Spinal cord (tissue), 9 donors: ENCODE measurements at regions not wholly inside any gene's neighbourhood (a gene's known extent, or its start where the extent isn't known, plus 50 kb on each side); places are given as distances from the start of the nearest gene placed in this dataset.
"Not testable (repeated sequence)": the region's sequence is repeated elsewhere in the genome, so short reads cannot be mapped to it uniquely, and the experiment has no call there.

Experiments used
- DNase-seq, 6 donors: peaks; one replicate each; pipeline versions ENCODE4 v3.0.0 to v3.0.0-alpha.2; 2013 to 2015; ENCODE audit warnings: low spot score in 6 of 6, low read depth in 4 of 6
- H3K27ac ChIP-seq: one replicate; pipeline ENCODE4 v1.5.1; 2013; ENCODE audit warnings: low read depth, low read length, control low read depth
- H3K27me3 ChIP-seq: one replicate; pipeline ENCODE4 v1.6.1; 2013; ENCODE audit warnings: low read length; ENCODE audit not compliant: control insufficient read depth, insufficient read depth
- H3K36me3 ChIP-seq: one replicate; pipeline ENCODE4 v1.6.1; 2013; ENCODE audit warnings: low read length; ENCODE audit not compliant: control insufficient read depth, insufficient read depth
- H3K4me1 ChIP-seq: one replicate; pipeline ENCODE4 v1.6.1; 2013; ENCODE audit warnings: low read length; ENCODE audit not compliant: control insufficient read depth, insufficient read depth
- H3K4me3 ChIP-seq: one replicate; pipeline ENCODE4 v1.5.1; 2013; ENCODE audit warnings: low read depth, low read length, control low read depth
- H3K9me3 ChIP-seq: one replicate; pipeline ENCODE4 v1.6.1; 2013; ENCODE audit warnings: low read length; ENCODE audit not compliant: control insufficient read depth, insufficient read depth
- WGBS: methylation state at CpG from one replicate; pipeline ENCODE4 v1.1.5; 2013; ENCODE audit warnings: missing lambda C conversion rate; ENCODE audit not compliant: insufficient coverage; 5-methylcytosine and 5-hydroxymethylcytosine counted together
- donor health status: healthy.

DNA sequence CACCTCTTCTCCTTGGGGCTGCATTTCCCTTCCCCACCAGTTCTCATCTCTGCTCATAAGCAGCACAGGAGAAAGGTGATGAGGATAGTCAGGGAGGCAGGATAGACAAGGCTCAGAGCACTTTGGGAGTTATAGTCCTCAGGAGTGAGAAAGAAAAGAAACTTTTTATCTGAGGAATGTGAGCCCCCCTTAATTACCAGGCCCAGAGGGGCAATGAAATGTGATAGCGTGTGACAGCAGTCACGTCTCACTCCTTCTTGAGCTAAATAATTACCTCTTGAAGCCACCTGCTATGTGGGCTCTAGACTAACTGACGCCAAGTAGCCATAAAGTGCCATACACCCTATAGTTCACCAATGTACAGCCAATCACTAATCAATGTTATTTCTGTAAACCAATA is 105.8 kb downstream of the SPP2 start:
- Histone ChIP-seq H3K27ac (no peak overlapping the region), H3K27me3 (no peaks in the 10 kb centered on the region), H3K4me1 (no peaks in the 10 kb centered on the region), H3K9me3 (no peaks in the 10 kb centered on the region), H3K36me3 (no peaks in the 10 kb centered on the region), H3K4me3 (no peak overlapping the region)
- peak in 1 of 6 donors; percentile 44 for DNase-seq
- WGBS = 68% methylated on average over 3 of the region's 3 CpGs

DNA sequence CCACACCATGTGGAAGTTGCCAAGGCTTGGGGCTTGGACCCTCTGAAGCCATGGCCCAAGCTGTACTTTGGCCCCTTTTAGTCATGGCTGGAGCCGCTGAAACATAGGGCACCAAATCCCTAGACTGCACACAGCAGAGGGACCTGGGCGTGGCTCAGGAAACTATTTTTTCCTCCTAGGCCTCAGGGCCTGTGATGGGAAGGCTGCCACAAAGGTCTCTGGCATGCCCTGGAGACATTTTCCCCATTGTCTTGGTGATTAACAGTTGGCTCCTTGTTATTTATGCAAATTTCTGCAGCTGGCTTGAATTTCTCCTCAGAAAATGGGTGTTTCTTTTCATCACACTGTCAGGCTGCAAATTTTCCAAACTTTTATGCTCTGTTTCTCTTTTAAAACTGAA is 102.3 kb downstream of the SPP2 start:
- WGBS = 100% methylated on average over 1 of the region's 2 CpGs
- H3K36me3 ChIP-seq, DNase-seq, H3K9me3 ChIP-seq, H3K4me3 ChIP-seq, H3K4me1 ChIP-seq, H3K27ac ChIP-seq, H3K27me3 ChIP-seq: not testable (repeated sequence)

DNA sequence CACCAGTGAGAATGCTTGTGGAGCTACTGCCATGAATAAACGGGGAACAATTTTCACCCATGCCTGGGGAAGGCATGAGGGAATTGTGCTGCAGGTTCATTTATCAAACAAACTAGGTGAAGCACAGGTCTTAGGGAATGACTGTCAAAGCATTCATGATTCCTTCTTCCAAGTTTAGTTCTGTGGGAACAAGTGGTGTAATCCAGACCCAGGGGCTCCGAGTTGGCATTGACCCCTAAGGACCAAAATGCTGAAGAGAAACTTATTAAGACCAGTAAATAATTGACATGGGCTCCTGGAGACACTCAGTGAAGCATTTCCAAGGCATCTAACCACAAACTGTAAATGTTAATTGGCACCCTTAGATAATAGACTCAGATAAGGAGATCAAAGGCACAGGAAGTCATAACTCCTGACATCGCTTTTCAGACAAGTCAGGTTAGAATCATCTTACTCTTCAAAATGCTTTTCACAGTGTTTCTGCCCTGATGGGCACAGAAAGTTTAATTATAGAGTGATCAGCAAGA is 96.9 kb downstream of the SPP2 start:
- Histone ChIP-seq H3K27me3 (no peaks in the 10 kb centered on the region), H3K27ac (no peak overlapping the region), H3K9me3 (no peaks in the 10 kb centered on the region), H3K4me1 (no peaks in the 10 kb centered on the region), H3K4me3 (no peak overlapping the region), H3K36me3 (no peaks in the 10 kb centered on the region)
- 55% methylated on average over 2 of the region's 3 CpGs for WGBS
- DNase-seq = no peak

DNA sequence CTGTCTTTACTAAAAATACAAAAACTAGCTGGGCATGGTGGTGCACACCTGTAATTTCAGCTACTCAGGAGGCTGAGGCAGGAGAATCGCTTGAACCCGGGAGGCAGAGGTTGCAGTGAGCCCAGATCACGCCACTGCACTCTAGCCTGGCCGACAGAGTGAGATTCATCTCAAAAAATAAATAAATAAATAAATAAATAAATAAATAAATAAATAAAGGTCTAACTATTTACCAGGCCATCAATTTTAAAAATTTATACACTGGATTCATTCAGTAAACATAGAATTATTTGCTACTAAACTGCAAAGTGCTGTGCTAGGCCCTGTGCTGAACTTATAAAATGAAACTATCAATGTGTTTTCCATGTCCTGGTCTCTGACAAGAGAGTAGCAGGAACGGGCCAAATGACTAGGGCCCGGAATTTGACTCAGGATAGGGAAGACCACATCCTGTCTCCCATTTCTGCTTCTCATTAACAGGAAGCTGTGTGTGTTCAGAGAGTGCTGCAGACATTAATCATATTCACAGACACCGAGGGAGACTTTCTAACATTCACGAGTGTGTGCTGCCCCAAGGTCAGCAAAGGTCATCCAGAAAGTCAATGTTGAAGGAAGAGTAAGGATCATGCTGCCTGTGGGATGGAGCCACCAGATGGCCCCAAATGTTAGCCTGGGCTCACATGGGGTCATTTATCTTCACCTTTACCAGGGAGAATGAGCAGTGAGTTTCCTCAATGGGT is 95.8 kb downstream of the SPP2 start:
- Histone ChIP-seq H3K4me3 (no peak overlapping the region), H3K36me3 (no peaks in the 10 kb centered on the region), H3K9me3 (no peaks in the 10 kb centered on the region), H3K27ac (no peak overlapping the region), H3K27me3 (no peaks in the 10 kb centered on the region), H3K4me1 (no peaks in the 10 kb centered on the region)
- DNase-seq = no peak
- 64% methylated on average over 4 of the region's 8 CpGs for WGBS

DNA sequence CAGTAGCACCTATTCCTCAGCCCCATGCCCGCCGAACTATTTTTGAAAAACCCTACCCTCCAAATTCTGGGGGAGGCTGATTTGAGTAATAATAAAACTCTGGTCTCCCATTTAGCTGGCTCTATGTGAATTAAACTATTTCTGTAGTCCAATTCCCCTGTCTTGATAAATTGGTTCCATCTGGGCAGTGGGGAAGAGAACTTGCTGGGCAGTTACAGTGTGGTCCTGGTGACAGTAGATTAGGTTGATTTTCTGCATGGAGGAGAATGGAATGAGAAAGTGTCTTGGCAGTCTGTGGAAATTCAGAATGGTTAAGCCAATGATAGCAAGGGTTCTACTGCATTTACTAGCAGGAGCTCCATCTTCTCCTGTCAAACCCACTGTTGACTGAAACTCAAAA is 95.0 kb downstream of the SPP2 start:
- Histone ChIP-seq H3K27me3 (no peaks in the 10 kb centered on the region), H3K4me1 (no peaks in the 10 kb centered on the region), H3K27ac (no peak overlapping the region), H3K4me3 (no peak overlapping the region), H3K9me3 (no peaks in the 10 kb centered on the region), H3K36me3 (no peaks in the 10 kb centered on the region)
- DNase-seq = no peak
- WGBS = no CpG with 5 or more reads among the region's 2 CpGs

DNA sequence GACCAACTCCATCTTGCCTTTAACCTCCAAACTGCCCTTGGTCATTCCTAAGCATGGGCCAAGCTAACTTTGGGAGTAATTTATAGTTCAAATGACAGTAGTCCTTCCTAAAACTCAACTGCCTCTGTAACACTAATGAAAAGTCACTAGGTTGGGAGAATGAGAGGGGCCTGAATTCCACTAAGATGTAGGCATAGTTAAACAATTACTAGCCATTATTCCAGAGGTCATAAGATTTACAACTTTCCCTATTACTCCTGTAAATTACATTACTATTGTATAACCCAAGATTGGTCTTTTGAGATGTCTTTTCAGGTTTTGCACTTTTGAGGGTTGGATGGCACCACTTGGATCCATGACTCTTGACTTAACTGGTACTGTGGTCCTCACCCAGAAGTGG is 94.6 kb downstream of the SPP2 start:
- Histone ChIP-seq H3K4me1 (no peaks in the 10 kb centered on the region), H3K27me3 (no peaks in the 10 kb centered on the region), H3K27ac (no peak overlapping the region), H3K9me3 (no peaks in the 10 kb centered on the region), H3K36me3 (no peaks in the 10 kb centered on the region), H3K4me3 (no peak overlapping the region)
- DNase-seq = no peak

DNA sequence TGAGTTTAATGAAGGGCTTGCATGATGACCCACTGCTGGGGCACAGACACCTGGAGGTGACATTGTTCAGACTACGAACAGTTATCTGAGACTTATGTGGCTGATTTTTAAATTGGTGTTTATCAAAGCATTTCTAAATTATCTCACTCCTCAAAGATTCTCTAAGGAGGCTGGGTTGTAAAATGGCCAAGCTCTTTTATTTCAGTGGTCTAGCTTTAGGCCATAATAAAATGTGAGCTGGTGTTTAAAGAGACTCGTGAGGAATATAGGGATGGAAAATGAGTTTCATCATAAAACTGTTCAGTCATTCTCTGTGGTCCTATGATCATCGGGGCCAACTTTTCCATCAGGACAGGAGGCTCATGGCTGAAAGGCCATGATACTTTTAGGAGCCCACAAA is 93.4 kb downstream of the SPP2 start:
- Histone ChIP-seq H3K27me3 (no peaks in the 10 kb centered on the region), H3K9me3 (no peaks in the 10 kb centered on the region), H3K36me3 (no peaks in the 10 kb centered on the region), H3K4me3 (no peak overlapping the region), H3K4me1 (no peaks in the 10 kb centered on the region), H3K27ac (no peak overlapping the region)
- DNase-seq = peak in 1 of 6 donors; percentile 68
- 100% methylated on average over 1 of the region's 3 CpGs for WGBS

DNA sequence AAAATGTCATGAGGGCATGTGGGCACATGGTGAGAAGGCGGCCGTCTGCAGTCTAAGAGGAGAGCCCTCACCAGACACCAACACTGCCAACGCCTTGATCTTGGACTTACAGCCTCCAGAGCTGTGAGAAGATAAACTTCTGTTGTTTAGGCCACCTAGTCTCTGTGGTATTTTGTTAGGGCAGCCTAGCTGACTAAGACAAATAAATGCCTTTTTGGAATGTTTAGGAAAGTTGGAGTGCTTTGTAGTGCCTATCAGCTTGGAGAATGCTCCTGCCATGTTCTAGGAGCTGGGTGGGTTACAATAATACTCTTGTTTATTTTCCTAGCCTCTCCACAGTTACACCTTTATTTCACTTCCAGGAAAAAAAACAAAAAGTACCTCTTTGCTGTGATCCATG is 92.0 kb downstream of the SPP2 start:
- Histone ChIP-seq H3K4me1 (no peaks in the 10 kb centered on the region), H3K27me3 (no peaks in the 10 kb centered on the region), H3K4me3 (no peak overlapping the region), H3K9me3 (no peaks in the 10 kb centered on the region), H3K36me3 (no peaks in the 10 kb centered on the region), H3K27ac (no peak overlapping the region)
- WGBS = no CpG with 5 or more reads among the region's 3 CpGs
- no peak for DNase-seq

DNA sequence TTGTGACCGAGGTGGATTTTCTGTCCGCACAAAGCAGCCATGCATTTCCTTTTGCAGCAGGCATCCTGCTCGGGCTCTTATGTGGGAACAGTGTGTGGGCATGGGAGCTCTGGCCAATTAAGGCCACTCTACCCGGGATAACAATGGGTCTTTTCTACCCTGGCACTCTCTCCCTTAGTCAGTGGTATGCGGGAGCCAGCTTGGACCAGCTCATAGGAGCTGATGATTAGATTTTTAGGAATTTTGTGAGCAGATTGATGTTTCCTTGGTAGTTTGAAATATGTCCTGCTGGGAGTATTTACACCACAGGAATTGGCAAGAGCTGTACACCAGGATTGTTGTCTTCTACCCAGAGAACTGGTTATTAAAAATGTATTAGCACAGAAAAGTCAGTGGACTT is 89.3 kb downstream of the SPP2 start:
- Histone ChIP-seq H3K27ac (no peak overlapping the region), H3K4me1 (peaks cover 10% of the 10 kb centered on the region), H3K27me3 (no peaks in the 10 kb centered on the region), H3K4me3 (no peak overlapping the region), H3K36me3 (no peaks in the 10 kb centered on the region), H3K9me3 (no peaks in the 10 kb centered on the region)
- 90% methylated on average over 3 of the region's 5 CpGs for WGBS
- DNase-seq = no peak

DNA sequence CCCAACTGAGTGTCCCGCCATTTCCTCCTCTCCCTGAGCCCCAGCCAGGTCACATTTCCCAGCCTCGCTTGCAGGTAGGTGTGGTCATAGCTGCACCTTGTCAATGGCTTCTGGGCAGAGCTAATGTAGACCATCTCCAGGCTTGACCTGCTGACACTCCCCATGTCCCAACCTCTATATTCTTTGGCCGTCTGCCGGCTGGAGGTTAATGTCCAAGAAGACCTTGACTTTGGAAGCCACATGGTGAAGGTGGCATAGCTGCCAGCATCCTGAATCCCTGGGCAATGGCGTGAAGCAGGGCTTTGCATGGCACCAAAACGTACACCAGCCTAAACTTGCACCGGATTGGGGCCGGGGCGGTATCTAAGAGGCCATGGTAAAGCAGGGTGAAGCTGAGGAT is 88.3 kb downstream of the SPP2 start:
- peaks cover 11% of the 10 kb centered on the region for H3K4me1 ChIP-seq
- no peaks in the 10 kb centered on the region for H3K36me3 ChIP-seq
- no peaks in the 10 kb centered on the region for H3K27me3 ChIP-seq
- no peak for DNase-seq
- no peak overlapping the region for H3K27ac ChIP-seq
- no peaks in the 10 kb centered on the region for H3K9me3 ChIP-seq
- H3K4me3 ChIP-seq = no peak overlapping the region
- WGBS = 93% methylated on average over 8 of the region's 9 CpGs
